HG02870 (cell line): ENCODE measurements at regions not wholly inside any gene's neighbourhood (a gene's known extent, or its start where the extent isn't known, plus 50 kb on each side); places are given as distances from the start of the nearest gene placed in this dataset.
"Not testable (repeated sequence)": the region's sequence is repeated elsewhere in the genome, so short reads cannot be mapped to it uniquely, and the experiment has no call there.

Experiments
- ATAC-seq: cut with Tn5 transposase; IDR thresholded peaks from one replicate; pipeline ENCODE4 v1.9.1; 2021; ENCODE audit warnings: mild to moderate bottlenecking, moderate library complexity; ENCODE audit not compliant: unreplicated experiment

- no peak for ATAC-seq
These were observed 152.8 kb downstream of the CYSLTR2 start for GRCh38 chr13:48806522-48806921.

- no peak for ATAC-seq
These were observed 155.0 kb downstream of the CYSLTR2 start for GRCh38 chr13:48808683-48809082.

- ATAC-seq: no peak
These were observed 156.3 kb downstream of the CYSLTR2 start for GRCh38 chr13:48810013-48810412.

- ATAC-seq: no peak
These were observed 159.8 kb downstream of the CYSLTR2 start for GRCh38 chr13:48813518-48813917.

GRCh38 chr13:48816700-48817099 is 159.0 kb upstream of the FNDC3A start:
- no peak for ATAC-seq

GRCh38 chr13:48817166-48817802 is 158.4 kb upstream of the FNDC3A start:
- ATAC-seq: no peak

- ATAC-seq: no peak
These were observed 157.0 kb upstream of the FNDC3A start for GRCh38 chr13:48818495-48819356.

GRCh38 chr13:48819376-48819775 is 156.3 kb upstream of the FNDC3A start:
- ATAC-seq: no peak

GRCh38 chr13:48819899-48820298 is 155.8 kb upstream of the FNDC3A start:
- no peak for ATAC-seq

- ATAC-seq: not testable (repeated sequence)
These were observed 152.2 kb upstream of the FNDC3A start for GRCh38 chr13:48823526-48823925.

GRCh38 chr13:48826039-48826438 is 149.7 kb upstream of the FNDC3A start:
- no peak for ATAC-seq

GRCh38 chr13:48826922-48827454 is 148.7 kb upstream of the FNDC3A start:
- ATAC-seq: not testable (repeated sequence)

GRCh38 chr13:48827709-48828108 is 148.0 kb upstream of the FNDC3A start:
- ATAC-seq: no peak

- ATAC-seq: no peak
These were observed 146.7 kb upstream of the FNDC3A start for GRCh38 chr13:48828962-48829411.

- ATAC-seq: no peak
These were observed 146.2 kb upstream of the FNDC3A start for GRCh38 chr13:48829536-48829935.

GRCh38 chr13:48831248-48831647 is 144.5 kb upstream of the FNDC3A start:
- peak; percentile 58 for ATAC-seq

GRCh38 chr13:48833412-48833811 is 142.3 kb upstream of the FNDC3A start:
- no peak for ATAC-seq

- ATAC-seq: not testable (repeated sequence)
These were observed 140.4 kb upstream of the FNDC3A start for GRCh38 chr13:48835326-48835725.

- ATAC-seq: no peak
These were observed 137.3 kb upstream of the FNDC3A start for GRCh38 chr13:48838193-48838973.

- ATAC-seq: no peak
These were observed 136.5 kb upstream of the FNDC3A start for GRCh38 chr13:48839171-48839570.

GRCh38 chr13:48840366-48840765 is 135.3 kb upstream of the FNDC3A start:
- ATAC-seq: no peak
